A549 (cell line): ENCODE measurements at regions not wholly inside any gene's neighbourhood (a gene's known extent, or its start where the extent isn't known, plus 50 kb on each side); places are given as distances from the start of the nearest gene placed in this dataset.

Experiments
- ATAC-seq, 2 experiments: fragments of 200-7000 bp in 1 of 2; fragments of >200 bp in 1 of 2; cut with Nextera tagmentation in 1 of 2; cut with Tn5 transposase in 1 of 2; 3 replicates each; pipeline versions ENCODE4 v1.8.0 to v1.9.1; 2018 to 2020; ENCODE audit warnings: mild to moderate bottlenecking in 1 of 2, moderate library complexity in 1 of 2
- CTCF ChIA-PET: fragments of 300-600 bp; sonication (Branson Sonifier 250); formaldehyde crosslinking; extraction: SDS; loops from one replicate; lab custom pipeline; 2021; ENCODE audit warnings: antibody characterized with exemption, inconsistent platforms; lab: Yijun Ruan, JAX
- POLR2A ChIA-PET: fragments of 350-600 bp; formaldehyde crosslinking; extraction: SDS; loops from one replicate; lab custom pipeline; 2021; ENCODE audit warnings: antibody characterized with exemption, inconsistent platforms; lab: Yijun Ruan, JAX
- DNase-seq, 2 experiments: peaks; one replicate each; pipeline versions ENCODE4 v3.0.0 to v3.0.0-alpha.2; 2011 to 2016; ENCODE audit warnings: low read depth in 1 of 2, low spot score in 1 of 2
- FAIRE-seq: peaks from 2 replicates; lab custom pipeline; 2011; peaks lifted over from hg19 to GRCh38; lab: Jason Lieb, UNC
- H3K27ac ChIP-seq, 2 experiments: fragments of >200 bp; sonication (Bioruptor Twin); formaldehyde crosslinking; 3 replicates each; pipeline ENCODE4 v1.5.1; 2016 to 2017
- H3K4me1 ChIP-seq: fragments of >200 bp; sonication (Bioruptor Twin); formaldehyde crosslinking; 3 replicates; pipeline ENCODE4 v1.6.1; 2016
- H3K4me2 ChIP-seq: fragments of >200 bp; sonication (Bioruptor Twin); formaldehyde crosslinking; 3 replicates; pipeline ENCODE4 v1.6.1; 2016
- H3K4me3 ChIP-seq: fragments of >200 bp; sonication (Bioruptor Twin); formaldehyde crosslinking; 3 replicates; pipeline ENCODE4 v1.5.1; 2016
- H3K9me3 ChIP-seq: fragments of >200 bp; sonication (Bioruptor Twin); formaldehyde crosslinking; 3 replicates; pipeline ENCODE4 v1.6.1; 2016
- CBX2 ChIP-seq: fragments of 200-600 bp; sonication (generic); IDR thresholded peaks from 2 replicates; pipeline ENCODE4 v1.6.1; 2016; ENCODE audit warnings: low read depth, mild to moderate bottlenecking, borderline replicate concordance
- CBX8 ChIP-seq: fragments of 200-600 bp; sonication (generic); IDR thresholded peaks from 2 replicates; pipeline ENCODE4 v1.6.1; 2016
- CEBPB ChIP-seq, 2 experiments: fragments of >200 bp in 1 of 2; sonication (Bioruptor Twin) in 1 of 2; formaldehyde crosslinking in 1 of 2; IDR thresholded peaks; 2 replicates each; pipeline ENCODE4 v1.6.1; 2012 to 2016
- CHD2 ChIP-seq: fragments of 150-350 bp; IDR thresholded peaks from 2 replicates; pipeline ENCODE4 v1.6.1; 2014; ENCODE audit warnings: low read length; ENCODE audit not compliant: partially characterized antibody
- CHD4 ChIP-seq: fragments of 200-600 bp; sonication (generic); IDR thresholded peaks from 2 replicates; pipeline ENCODE4 v1.6.1; 2016; ENCODE audit warnings: antibody characterized with exemption, mild to moderate bottlenecking, borderline replicate concordance
- EHF ChIP-seq: fragments of 250-450 bp; sonication (Bioruptor Pico); IDR thresholded peaks from 2 replicates; pipeline ENCODE4 v1.5.0; 2020; ENCODE audit warnings: mild to moderate bottlenecking
- EHMT2 ChIP-seq: fragments of 200-600 bp; sonication (generic); IDR thresholded peaks from 2 replicates; pipeline ENCODE4 v1.6.1; 2016; ENCODE audit warnings: antibody characterized with exemption, low read depth, mild to moderate bottlenecking, moderate library complexity
- EP300 ChIP-seq, 2 experiments: fragments of >200 bp; sonication (Bioruptor Twin); formaldehyde crosslinking; IDR thresholded peaks; 2 replicates in 1 of 2; 3 replicates in 1 of 2; pipeline ENCODE4 v1.6.1; 2016 to 2017
- ESRRA ChIP-seq: fragments of 150-350 bp; IDR thresholded peaks from 2 replicates; pipeline ENCODE4 v1.6.1; 2014; ENCODE audit warnings: mild to moderate bottlenecking, low read length, borderline replicate concordance
- FOXS1 ChIP-seq: fragments of 250-450 bp; sonication (Bioruptor Pico); IDR thresholded peaks from 2 replicates; pipeline ENCODE4 v1.5.0; 2020; ENCODE audit warnings: mild to moderate bottlenecking, moderate library complexity
- GATA3 ChIP-seq: IDR thresholded peaks from 2 replicates; pipeline ENCODE4 v1.6.1; 2012; ENCODE audit warnings: borderline replicate concordance
- HEYL ChIP-seq: fragments of 250-450 bp; sonication (Bioruptor Pico); IDR thresholded peaks from 2 replicates; pipeline ENCODE4 v1.8.0; 2021; ENCODE audit warnings: mild to moderate bottlenecking, moderate library complexity
- JUN ChIP-seq, 2 experiments: fragments of >200 bp; sonication (Bioruptor Twin); formaldehyde crosslinking; IDR thresholded peaks; 2 replicates in 1 of 2; 3 replicates in 1 of 2; pipeline ENCODE4 v1.6.1; 2016 to 2017
- MAFK ChIP-seq: fragments of 450-650 bp; IDR thresholded peaks from 2 replicates; pipeline ENCODE4 v1.6.1; 2014; ENCODE audit not compliant: partially characterized antibody
- NFE2L2 ChIP-seq: fragments of 150-350 bp; conservative IDR thresholded peaks from 2 replicates; pipeline ENCODE4 v1.6.1; 2014; ENCODE audit warnings: low read length
- NPAS2 ChIP-seq: fragments of 250-450 bp; sonication (Bioruptor Pico); IDR thresholded peaks from 2 replicates; pipeline ENCODE4 v1.8.0; 2022; ENCODE audit warnings: mild to moderate bottlenecking, moderate library complexity, borderline replicate concordance
- NR3C1 ChIP-seq: fragments of >200 bp; sonication (Bioruptor Twin); formaldehyde crosslinking; IDR thresholded peaks from 3 replicates; pipeline ENCODE4 v1.6.1; 2017
- PHF8 ChIP-seq: fragments of 200-600 bp; sonication (generic); IDR thresholded peaks from 2 replicates; pipeline ENCODE4 v1.6.1; 2016; ENCODE audit warnings: low read depth, mild to moderate bottlenecking, antibody characterized with exemption, moderate library complexity, borderline replicate concordance
- POLR2A ChIP-seq: IDR thresholded peaks from 2 replicates; pipeline ENCODE4 v1.6.1; 2012; ENCODE audit warnings: mild to moderate bottlenecking, low read length
- POLR2AphosphoS2 ChIP-seq: conservative IDR thresholded peaks from 2 replicates; pipeline ENCODE4 v1.6.1; 2012; ENCODE audit warnings: low read length, improper control_type of control experiment, inconsistent platforms
- RARB ChIP-seq: fragments of 250-450 bp; sonication (Bioruptor Pico); IDR thresholded peaks from 2 replicates; pipeline ENCODE4 v1.8.0; 2021; ENCODE audit warnings: mild to moderate bottlenecking, moderate library complexity
- RFX5 ChIP-seq: fragments of 450-650 bp; IDR thresholded peaks from 2 replicates; pipeline ENCODE4 v1.7.1; 2014; ENCODE audit warnings: antibody characterized with exemption, mild to moderate bottlenecking, moderate library complexity
- SMC3 ChIP-seq: fragments of >200 bp; sonication (Bioruptor Twin); formaldehyde crosslinking; IDR thresholded peaks from 3 replicates; pipeline ENCODE4 v1.6.1; 2018; ENCODE audit warnings: inconsistent platforms
- TFCP2L1 ChIP-seq: fragments of 250-450 bp; sonication (Bioruptor Pico); IDR thresholded peaks from 2 replicates; pipeline ENCODE4 v1.5.0; 2021; ENCODE audit warnings: mild to moderate bottlenecking
- TP53 ChIP-seq: fragments of 250-450 bp; sonication (Bioruptor Pico); IDR thresholded peaks from 2 replicates; pipeline ENCODE4 v1.5.0; 2021; ENCODE audit warnings: mild to moderate bottlenecking, moderate library complexity
- ZC3H11A ChIP-seq: fragments of 450-650 bp; IDR thresholded peaks from 2 replicates; pipeline ENCODE4 v1.6.1; 2014; ENCODE audit warnings: antibody characterized with exemption, mild to moderate bottlenecking
- WGBS: methylation state at CpG from one replicate; pipeline ENCODE4 v1.1.6; 2017; ENCODE audit errors: missing lambda C conversion rate; 5-methylcytosine and 5-hydroxymethylcytosine counted together
- TF ChIP-seq, protein P1 (sequence below): IDR thresholded peaks from 2 replicates; pipeline ENCODE4 v1.6.1; 2012
- TF ChIP-seq, protein P2 (sequence below): fragments of 450-650 bp; IDR thresholded peaks from 2 replicates; pipeline ENCODE4 v1.6.1; 2014; ENCODE audit warnings: antibody characterized with exemption
- TF ChIP-seq, protein P3 (sequence below): fragments of >200 bp; sonication (Bioruptor Twin); formaldehyde crosslinking; IDR thresholded peaks from 3 replicates; pipeline ENCODE4 v1.5.1; 2016
- TF ChIP-seq, protein P4 (sequence below): IDR thresholded peaks from 2 replicates; pipeline ENCODE4 v1.6.1; 2012

DNA sequence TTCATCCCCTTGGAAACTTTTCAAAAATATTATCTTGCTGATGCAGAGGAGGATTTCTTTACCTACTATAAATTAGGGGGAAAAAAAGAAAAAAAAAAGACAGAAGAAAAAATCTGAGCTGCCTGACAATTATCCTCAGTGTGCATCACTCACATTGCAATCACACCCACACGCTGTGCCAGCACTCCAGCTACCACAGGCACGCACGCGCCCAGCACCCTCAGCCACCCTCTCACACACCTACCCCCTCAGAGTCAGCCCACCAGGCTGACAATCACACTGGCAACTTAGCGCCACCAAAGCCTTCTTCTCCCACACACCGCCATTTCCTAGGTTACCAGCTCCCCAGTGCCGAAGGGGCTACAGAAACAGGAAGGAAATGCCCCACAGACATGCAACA is 236.1 kb downstream of the KCNA4 start:
- Histone ChIP-seq H3K27ac (no peak overlapping the region), H3K4me2 (no peak overlapping the region), H3K4me3 (no peak overlapping the region), H3K9me3 (no peaks in the 10 kb centered on the region), H3K4me1 (no peaks in the 10 kb centered on the region)
- FAIRE-seq (no peak), DNase-seq (no peak), ATAC-seq (no peak)
- CTCF ChIA-PET: no interaction called here
- TF ChIP-seq NR3C1 (no peak), CHD4 (no peak), RARB (CRISPR knock-in tag) (no peak), JUN (IDR thresholded peaks at IDR 0.05) (no peak), SMC3 (no peak), NFE2L2 (no peak), HEYL (CRISPR knock-in tag) (no peak), TFCP2L1 (CRISPR knock-in tag) (no peak), MAFK (no peak), CBX2 (no peak), ZC3H11A (no peak), GATA3 (no peak), POLR2A (no peak), TP53 (CRISPR knock-in tag) (no peak)
- TF ChIP-seq, protein P1, sequence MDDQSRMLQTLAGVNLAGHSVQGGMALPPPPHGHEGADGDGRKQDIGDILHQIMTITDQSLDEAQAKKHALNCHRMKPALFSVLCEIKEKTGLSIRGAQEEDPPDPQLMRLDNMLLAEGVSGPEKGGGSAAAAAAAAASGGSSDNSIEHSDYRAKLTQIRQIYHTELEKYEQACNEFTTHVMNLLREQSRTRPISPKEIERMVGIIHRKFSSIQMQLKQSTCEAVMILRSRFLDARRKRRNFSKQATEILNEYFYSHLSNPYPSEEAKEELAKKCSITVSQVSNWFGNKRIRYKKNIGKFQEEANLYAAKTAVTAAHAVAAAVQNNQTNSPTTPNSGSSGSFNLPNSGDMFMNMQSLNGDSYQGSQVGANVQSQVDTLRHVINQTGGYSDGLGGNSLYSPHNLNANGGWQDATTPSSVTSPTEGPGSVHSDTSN: no peak
- POLR2A ChIA-PET: no interaction called here
- WGBS: 8% methylated on average over 7 of the region's 7 CpGs

DNA sequence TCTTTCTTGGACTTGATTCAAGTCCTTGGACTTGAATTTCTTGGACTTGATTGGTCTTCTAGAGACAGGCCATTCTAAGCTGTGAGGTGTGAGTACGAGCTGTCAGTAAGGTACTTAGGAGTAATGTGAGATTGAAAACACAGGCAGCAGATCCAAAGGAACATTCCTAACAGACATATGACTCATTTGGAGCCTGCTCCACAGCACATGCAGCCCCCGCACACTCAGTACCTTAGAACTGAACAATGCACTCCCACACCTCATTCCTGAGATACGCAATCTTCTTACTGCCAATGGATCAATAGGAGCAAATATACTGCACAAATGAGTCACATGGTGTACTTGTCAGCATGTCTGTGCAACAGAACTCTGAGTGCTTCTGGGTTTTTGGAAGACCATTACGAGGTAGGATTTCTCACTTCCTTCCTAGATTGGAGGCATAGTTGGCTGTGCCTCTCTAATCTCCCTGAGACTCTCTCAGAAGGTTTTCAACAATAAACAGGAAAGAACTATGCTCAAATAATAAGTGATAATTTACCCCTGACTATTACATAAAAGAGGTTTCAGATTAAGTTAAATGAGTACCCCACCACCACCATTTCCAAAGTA is 243.1 kb downstream of the KCNA4 start:
- Histone ChIP-seq H3K4me1 (no peaks in the 10 kb centered on the region), H3K27ac (no peak overlapping the region), H3K4me3 (no peak overlapping the region), H3K9me3 (no peaks in the 10 kb centered on the region), H3K4me2 (no peak overlapping the region)
- no peak for FAIRE-seq
- no peak for ATAC-seq
- POLR2A ChIA-PET: no interaction called here
- CTCF ChIA-PET: no interaction called here
- no peak for DNase-seq
- no peak for TF ChIP-seq EP300 (IDR thresholded peaks at IDR 0.05)
- TF ChIP-seq NPAS2 (CRISPR knock-in tag): no peak
- TF ChIP-seq CHD2: no peak
- TF ChIP-seq FOXS1: no peak
- TF ChIP-seq ESRRA: no peak
- no peak for TF ChIP-seq CEBPB (IDR thresholded peaks at IDR 0.05)
- no peak for TF ChIP-seq CHD4
- no peak for TF ChIP-seq CBX8
- no peak for TF ChIP-seq EHMT2
- TF ChIP-seq, protein P2, sequence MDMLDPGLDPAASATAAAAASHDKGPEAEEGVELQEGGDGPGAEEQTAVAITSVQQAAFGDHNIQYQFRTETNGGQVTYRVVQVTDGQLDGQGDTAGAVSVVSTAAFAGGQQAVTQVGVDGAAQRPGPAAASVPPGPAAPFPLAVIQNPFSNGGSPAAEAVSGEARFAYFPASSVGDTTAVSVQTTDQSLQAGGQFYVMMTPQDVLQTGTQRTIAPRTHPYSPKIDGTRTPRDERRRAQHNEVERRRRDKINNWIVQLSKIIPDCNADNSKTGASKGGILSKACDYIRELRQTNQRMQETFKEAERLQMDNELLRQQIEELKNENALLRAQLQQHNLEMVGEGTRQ: no peak
- TF ChIP-seq EHF (CRISPR knock-in tag): no peak
- TF ChIP-seq PHF8: no peak
- TF ChIP-seq, protein P3, sequence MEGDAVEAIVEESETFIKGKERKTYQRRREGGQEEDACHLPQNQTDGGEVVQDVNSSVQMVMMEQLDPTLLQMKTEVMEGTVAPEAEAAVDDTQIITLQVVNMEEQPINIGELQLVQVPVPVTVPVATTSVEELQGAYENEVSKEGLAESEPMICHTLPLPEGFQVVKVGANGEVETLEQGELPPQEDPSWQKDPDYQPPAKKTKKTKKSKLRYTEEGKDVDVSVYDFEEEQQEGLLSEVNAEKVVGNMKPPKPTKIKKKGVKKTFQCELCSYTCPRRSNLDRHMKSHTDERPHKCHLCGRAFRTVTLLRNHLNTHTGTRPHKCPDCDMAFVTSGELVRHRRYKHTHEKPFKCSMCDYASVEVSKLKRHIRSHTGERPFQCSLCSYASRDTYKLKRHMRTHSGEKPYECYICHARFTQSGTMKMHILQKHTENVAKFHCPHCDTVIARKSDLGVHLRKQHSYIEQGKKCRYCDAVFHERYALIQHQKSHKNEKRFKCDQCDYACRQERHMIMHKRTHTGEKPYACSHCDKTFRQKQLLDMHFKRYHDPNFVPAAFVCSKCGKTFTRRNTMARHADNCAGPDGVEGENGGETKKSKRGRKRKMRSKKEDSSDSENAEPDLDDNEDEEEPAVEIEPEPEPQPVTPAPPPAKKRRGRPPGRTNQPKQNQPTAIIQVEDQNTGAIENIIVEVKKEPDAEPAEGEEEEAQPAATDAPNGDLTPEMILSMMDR: no peak
- TF ChIP-seq RFX5: no peak
- TF ChIP-seq, protein P4, sequence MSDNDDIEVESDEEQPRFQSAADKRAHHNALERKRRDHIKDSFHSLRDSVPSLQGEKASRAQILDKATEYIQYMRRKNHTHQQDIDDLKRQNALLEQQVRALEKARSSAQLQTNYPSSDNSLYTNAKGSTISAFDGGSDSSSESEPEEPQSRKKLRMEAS: no peak
- TF ChIP-seq POLR2AphosphoS2: no peak
- 7% methylated on average over 4 of the region's 4 CpGs for WGBS
